Muscle of back (tissue), 3 donors: ENCODE measurements at regions not wholly inside any gene's neighbourhood (a gene's known extent, or its start where the extent isn't known, plus 50 kb on each side); places are given as distances from the start of the nearest gene placed in this dataset.

ENCODE experiments used
- DNase-seq, 3 donors: peaks; one replicate each; pipeline versions ENCODE4 v3.0.0 to v3.0.0-alpha.2; 2013

DNA sequence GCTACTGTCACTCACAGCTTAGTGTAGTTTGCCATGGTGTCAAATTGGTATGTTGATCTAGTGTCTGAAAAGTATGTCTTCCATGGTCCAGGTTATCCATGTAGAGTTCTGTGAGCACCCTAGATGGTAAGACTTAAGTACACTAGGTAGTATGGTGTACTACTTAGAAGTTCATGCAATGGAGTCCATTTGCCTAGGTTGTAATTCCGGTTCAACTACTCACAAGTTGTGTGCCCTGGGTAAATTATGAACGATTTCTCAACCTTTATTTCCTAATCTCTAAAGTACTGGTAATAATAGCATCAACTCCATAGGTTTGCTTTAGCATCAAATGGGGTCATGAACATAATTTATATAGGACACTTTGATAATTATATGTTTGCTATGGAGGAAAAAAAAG is 666.2 kb upstream of the CELF2 start:
- DNase-seq: no peak

DNA sequence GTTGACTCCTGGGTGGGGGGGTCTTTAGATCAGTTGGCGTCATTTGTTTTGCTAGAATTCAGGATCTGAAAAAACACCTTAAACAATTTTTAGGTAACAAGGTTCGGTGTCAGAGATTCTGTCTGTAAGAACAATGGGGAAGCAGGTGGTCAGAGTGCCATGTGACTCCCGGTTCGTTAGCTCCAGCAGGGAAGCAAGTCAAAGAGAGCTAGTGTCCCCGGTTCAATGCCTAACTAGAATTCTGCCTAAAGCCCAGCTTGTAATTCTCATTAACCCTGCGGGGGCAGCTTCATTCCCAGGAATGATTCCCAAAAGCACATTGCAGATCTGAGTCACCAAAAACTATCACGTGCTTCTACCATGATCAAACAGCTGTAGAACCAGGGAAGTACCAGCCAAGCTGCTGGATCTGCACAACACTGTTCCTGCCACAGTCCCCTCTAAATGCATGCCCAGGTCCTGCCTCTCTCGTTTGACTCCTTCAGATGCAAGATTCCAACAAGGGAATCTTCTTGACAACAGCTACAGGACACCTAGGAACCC is 664.3 kb upstream of the CELF2 start:
- DNase-seq: no peak

DNA sequence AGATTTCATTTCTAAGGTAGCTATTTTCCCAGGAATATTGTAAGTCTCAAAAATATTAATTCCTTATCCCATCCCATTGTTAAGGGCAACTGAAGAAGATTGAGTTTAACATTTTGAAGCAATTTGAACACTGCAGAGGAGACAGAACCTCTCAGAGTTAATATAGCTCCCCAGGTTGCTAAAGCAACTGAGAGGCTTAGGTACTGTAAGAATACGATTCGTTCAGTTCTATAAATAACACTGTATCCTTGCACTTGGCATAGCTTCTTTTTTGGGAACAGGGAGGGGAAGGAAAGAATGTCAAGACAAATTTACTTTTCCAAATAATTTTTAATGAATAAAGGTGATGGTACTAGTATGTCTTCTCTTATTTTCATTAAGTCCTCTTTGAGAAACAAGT is 658.4 kb upstream of the CELF2 start:
- DNase-seq: no peak

DNA sequence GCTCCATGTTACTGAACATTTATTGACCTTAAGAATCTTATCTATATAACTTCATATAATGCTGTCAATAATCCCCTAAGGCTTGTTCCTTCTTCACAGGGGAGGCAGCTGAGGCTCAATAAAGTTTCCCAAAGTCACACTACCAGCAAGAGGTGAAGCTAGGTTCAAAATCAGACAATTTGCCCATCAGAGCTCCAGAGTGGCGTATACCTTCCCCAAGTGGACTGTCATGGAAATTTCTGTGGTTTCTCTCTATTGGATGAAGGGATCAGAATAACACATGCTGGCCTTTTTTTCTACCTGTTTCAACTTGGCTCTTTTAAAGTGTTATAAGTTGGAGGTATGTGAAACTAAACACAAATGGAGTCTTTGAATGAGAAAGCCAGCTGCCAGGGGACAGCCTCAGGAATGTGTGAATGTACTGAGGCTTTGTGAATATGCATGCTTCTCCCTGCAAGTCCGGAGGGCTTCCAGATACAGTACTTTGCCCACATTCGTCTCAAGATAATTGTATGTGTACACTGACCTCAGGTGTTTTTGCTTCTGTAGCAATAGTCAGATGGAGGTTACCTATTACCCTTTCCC is 656.3 kb upstream of the CELF2 start:
- no peak for DNase-seq

DNA sequence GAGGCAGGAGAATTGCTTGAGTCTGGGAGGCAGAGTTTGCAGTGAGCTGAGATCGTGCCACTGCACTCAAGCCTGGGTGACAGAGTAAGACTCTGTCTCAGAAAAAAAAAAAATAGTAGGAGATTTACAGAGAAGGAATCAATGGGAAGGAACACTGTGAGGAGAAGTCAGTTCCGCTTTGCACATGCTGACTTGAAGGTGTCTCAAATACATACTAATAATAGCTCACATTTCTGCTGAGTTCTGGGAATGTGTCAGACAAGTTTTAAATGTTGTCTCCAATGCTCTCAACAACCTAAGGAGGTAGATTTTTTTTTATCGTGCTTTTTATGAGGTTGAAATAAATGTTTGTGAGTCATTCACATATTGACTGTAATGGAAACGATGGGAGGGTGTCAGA is 654.9 kb upstream of the CELF2 start:
- DNase-seq: no peak

DNA sequence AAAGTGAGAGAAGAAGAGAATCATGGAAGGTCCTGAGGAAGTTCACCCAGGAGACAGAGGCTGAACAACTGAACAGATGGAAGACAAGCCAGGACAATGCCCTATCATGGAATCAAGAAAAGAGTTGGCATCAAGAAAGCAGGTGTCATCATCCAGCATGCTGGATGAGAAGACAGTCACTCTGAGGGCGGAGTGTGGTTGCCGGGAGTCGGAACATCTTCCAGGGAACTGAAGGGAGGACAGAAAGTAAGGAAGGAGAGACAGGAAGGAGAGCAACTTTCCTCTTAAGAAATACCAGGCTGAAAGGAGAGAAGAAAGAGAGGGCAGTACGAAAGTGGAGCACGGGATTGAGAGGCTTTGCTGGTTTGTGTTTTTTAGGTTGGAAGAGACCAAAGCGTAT is 654.5 kb upstream of the CELF2 start:
- no peak for DNase-seq

DNA sequence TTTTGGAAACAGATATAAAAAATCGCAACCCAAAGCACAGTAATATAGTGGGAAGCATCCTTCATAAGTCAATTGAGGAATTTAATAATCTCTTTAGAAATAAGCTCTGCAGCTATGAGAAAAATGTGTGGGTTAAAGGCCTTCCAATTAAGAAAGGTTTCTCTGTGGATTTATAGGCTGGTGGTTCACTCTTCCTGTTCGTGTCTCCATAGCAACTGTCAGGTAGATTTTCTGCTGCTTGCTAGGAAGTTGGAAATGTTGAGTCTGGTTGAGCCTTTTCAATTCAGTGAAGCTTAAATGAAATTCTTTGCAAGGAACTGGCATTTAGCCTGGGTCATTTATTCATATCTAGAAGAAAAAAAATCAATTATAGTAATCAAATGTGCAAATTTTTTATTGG is 652.8 kb upstream of the CELF2 start:
- DNase-seq: no peak

DNA sequence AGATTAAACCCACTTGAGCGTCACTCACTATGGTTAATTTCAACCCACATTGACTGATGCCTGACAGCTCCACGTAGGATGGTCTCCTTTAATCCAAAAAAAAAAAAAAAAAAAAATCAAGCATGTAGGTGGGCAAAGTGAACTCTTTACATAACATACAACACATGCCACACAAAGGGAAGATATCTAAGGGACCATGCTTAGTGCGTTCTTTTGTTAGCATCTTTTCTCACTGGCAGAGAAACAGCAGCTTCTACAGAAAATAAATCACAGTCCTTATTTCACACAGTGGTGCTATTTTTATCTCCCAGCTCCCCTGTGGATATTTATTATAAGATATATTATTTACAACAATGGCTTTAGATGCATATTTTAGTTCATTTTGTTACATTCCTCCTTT is 652.0 kb upstream of the CELF2 start:
- DNase-seq: no peak

DNA sequence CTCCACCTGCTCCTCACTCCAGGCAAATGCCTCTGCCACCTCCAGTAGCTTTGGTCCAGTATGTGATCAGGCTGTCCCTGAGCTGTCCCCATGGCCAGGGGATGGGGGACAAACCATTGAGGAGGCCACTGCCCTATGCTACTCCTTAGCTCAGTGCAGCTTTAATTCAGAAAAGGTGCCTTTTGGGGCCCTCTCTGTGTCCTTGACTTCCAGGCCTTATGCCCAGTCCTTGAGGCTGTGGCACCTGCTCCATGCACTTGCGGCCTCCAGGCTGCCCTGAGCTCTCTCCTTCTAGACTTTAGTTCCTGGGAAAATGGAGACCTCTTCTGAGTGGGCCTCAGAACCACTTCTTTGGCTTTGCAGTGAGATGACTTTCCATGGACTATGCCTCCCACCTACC is 650.8 kb upstream of the CELF2 start:
- no peak for DNase-seq

DNA sequence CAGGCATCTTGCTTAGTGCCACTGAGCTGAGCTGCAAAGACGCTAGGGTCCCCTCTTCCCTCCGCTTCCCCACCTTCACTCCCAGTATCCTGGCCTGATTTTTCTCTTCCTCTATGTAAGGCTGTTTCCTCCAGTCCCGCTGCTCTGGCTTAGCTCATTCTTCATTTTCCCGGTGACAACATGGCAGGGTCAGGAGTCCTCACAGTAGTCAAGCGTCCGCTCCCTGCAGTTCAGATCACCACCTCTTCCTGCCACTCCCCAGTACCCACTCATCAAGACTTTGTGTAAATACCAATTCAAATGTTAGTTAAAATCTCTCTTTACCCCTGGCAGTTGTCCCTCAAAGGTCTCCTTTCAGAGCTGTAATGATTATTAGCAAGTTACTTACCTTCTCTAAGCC is 650.4 kb upstream of the CELF2 start:
- DNase-seq: no peak

DNA sequence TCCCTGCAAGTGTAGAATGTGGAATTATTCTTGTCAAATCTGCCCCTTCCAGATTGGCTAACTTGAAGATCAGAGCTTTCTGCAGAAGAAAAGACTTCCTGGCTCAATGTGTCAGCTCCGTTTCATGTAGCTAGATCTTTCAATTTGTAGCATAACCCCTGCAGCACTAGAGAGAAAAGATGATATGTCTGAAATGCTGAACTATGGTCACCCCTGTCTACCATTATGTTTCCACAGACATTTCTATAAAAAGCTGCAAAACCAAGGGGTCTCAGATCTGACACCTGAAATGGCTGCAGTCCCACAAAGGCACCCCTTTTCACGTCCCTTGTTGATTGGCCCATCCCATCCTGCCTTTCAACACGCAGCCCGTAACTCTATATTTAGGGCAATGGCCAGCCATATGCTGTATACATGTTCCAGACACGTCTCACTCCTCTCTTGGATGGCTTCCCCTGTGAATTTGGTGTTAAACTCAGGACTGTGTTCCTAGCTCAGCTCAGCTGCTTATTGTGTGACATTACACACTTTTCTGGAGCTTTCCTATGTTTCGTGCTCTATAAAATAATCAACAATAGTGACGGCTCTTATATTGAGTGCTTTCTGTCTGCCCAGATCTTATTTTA is 648.6 kb upstream of the CELF2 start:
- peak in 1 of 3 donors; percentile 30 for DNase-seq

DNA sequence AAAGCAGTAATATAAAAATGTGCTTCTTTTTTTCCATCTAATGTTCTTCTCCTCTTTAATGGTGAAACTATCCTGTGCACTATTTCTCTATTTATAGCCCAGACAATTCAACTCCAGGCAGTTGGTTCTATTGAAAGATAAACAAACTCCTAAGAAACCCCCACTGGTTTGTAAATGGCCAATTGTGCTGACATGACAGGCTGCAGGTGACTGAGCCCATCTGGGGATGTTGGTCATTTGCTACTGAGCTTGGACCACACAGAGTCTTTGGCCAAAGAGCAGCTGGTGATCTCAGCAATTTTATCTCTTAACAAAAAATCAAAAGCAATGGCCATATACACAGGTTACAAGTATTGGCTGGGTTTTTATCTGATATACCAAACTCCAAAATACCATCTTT is 631.8 kb upstream of the CELF2 start:
- DNase-seq: no peak

DNA sequence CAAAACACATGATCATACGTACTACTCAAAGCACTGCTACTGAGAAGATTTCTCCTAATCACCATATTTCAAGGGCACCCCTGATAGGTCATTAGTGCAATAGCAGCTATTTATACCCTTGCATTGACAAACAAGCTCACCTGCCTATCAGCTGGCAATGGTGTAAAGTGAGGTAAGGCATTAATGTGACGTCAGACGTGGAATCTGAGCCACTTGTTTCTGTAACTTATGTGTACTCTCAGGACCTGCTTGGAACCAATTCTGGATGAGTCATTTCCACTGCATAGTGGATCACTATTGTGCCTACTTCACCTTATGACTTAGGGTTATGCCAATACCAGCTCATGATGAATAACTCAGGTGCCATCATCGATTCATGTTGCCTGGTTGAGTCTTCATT is 628.5 kb upstream of the CELF2 start:
- DNase-seq: no peak

DNA sequence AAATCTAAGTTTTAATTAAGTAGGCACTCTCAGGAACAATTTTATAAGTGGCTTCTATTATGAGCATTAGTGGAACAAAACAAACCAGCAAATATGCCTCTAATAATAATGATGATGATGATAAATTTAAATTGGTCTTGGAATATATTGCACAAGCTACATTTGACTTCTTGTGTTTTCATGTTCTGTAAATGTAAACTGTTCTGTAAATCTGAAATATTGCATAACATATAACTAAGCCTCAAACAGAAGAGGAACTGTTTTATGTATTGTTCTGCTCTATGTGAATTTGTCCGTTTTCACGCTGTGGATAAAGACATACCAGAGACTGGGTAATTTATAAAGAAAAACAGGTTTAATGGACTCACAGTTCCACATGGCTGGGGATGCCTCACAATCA is 625.2 kb upstream of the CELF2 start:
- no peak for DNase-seq

DNA sequence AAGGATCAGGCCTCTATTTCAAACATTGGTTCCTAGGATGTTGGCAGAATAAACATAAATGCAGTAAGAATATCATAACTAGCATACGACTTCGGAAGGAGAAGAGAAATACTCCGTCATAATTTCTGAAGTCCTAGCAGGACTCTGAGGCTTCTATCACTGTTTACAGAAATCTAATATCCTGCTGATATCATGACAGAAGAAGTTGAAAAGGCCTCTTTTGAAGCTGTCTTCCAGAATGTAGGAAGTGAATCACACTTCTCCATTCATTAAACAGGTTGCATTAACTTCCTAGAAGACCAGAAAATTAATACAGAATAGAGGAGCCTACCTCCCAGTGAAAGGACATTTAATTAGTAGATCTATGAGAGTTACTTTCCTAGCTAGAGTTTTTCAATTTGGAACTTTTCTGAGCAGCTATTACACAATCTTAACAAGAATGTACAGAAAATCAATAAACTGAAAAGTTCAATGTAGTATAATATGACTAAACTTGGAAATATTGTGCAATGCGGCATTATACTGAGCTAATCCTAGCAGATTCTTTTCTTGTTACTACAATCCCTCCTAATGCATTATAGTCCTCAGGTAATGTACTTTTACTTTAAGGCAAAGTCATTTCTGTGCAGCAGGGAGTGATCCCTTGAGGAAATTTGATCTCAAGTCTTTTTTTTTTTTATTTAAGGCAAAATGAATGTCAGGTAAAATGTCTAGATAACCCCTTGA is 622.6 kb upstream of the CELF2 start:
- DNase-seq: peak in 1 of 3 donors; percentile 6

DNA sequence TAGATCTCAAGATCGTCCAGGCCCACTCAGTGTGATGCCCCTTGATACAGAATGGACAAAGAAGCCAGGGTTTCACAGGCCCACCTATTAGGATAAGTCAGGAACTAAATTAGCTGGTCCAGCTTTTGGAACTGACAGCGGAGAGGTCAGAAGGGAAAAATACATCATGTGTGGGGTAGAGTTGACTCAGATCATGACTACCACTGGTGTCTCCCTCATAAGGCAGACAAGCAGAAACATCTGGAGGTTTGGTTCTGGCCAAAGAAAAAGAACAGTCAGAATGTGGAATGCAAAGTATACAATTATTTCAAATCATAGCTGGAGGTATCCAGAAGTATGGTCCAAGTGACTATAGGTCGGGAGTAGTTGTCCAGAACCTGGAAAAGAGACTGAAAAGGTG is 621.1 kb upstream of the CELF2 start:
- DNase-seq: no peak

DNA sequence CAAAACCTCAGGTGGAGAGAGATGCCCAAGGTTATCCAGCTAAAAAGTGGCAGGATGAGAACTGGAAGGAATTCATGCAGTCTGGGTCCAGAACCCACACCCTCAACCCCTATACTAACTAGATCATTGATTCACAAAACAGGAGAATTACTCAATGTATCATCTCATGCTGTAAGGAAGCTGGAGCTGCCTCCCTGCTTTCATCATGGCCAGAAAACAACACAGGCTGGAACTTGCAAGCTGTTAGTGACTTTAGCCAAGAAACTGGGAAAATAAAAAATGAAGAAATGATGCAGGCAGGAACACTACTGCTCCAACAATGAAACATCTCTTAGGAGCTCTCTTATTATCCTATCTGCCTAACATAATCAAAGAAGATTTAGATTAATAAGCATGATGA is 619.8 kb upstream of the CELF2 start:
- DNase-seq: no peak

DNA sequence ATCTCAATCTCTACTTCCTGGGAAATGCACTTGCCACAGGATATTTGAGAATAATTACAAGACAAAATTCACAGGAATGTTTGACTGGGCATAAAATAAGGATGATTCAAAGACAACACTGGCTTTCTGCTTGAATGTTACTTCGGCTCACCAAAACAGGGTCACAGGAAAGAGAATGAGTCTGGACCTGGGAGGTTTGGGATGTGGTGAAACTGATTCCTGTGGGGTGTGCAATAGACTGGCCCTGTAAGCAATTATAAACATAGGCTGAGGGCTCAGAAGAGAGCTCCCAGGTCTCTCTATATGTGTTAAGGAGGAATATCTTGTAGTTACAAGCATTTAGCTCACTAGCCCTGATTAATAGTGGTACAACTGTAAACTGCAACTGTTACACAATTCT is 613.9 kb upstream of the CELF2 start:
- no peak for DNase-seq

DNA sequence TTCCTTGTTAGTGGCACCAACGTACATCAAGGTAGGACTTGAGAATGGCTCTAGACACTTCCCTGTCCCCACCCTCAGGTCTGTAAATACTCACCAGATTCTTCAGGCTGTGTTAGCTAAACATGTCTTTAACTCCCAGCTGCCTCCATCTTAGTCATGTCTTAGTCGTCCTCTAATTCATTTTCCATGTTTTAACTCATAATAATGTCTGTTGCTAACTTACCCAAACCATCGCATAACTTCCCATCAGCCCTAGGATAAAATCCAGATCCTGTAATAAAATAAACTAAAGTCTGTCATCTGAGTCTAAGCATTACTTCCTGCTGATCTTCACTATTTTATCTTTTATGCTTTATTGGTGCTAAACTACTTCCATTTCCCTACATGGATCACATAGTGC is 600.0 kb upstream of the CELF2 start:
- DNase-seq: no peak

DNA sequence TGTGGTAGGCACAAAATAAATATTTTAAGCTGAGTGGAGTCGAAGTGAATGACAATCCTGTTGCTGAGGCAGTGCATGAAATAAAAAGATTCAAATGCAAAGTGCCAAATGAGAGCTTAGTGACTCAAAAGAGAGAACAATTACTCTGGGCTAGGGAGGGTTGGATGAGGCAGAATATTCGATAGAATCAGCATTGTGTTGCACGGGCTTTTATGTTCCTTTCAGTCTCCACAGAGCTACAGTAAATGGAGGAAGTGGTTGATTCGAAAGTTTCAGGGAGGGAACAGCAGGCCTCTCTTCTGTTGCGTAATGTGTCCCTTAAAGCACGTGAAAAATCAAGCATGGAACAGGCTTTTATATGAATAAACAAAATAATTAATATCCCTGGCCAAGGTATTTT is 599.3 kb upstream of the CELF2 start:
- no peak for DNase-seq

DNA sequence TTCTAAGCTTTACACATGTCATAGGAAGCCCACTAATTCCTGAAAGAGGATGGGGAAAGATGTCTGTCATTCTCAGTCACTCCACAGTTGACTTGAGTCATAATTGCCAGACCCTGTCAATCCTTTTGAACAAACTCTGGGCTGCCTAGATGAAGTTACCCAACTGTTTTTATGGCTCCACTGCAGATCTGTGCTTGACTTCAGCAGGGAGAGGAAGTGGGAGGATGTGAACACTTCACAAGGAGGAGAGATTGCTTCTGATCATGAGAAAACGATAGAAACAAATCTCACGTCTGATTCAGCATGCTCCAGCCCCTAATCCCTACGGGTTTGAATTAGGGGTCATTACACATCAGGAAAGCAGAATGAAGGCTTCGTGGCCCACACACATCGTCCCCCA is 596.6 kb upstream of the CELF2 start:
- DNase-seq: no peak

DNA sequence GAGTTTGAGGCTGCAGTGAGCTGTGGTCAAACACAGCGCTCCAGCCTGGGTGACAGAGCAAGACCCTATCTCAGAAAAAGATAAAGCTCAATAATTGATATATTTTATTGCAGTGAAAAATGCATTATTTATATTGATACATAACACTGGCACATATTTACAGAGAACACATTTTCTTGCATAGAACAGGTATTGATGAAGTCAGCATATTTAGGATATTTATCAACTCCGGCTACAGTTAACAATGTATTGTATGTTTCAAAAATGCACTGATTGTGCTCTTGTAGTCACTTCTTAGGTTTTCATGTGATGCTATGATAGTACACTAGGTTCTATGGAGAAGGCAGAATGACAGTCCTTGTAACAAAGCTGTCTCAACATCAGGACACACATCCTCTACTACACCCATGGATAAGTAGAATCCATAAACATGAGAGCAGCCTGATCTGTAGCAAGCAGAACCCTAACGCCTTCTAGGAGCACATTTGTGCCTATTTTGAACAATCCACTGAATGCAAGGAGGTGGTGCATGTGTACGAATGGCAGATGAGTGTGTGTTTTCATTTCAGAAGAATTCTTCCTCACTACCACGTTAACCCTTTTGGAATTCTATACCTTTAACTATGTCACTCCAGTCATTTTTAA is 586.1 kb upstream of the CELF2 start:
- DNase-seq: no peak
